ENCODE measurements at regions not wholly inside any gene's neighbourhood (a gene's known extent, or its start where the extent isn't known, plus 50 kb on each side); places are given as distances from the start of the nearest gene placed in this dataset.
"Not testable (repeated sequence)": the region's sequence is repeated elsewhere in the genome, so short reads cannot be mapped to it uniquely, and the experiment has no call there.

DNA sequence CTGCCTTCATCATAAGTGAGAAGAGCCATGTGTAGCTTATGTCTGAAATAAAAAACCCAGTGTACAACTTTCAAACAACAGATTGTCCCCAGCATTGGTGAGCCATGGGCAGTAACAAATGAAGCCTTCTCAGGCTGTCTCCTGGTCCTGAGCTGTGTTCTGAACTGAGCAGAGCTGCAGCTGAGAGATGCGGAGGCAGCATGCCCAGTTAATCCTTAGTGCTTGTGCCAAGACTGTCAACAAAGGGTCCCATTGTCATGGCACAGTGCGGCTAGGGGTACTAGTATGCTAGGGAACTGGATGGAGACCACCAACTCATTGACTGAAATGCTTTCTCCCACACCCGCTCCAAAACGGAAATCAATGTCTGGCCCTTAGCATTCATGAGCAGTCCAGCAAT lies 154.3 kb downstream of the RMST start:
- DNase-seq, result no peak

GRCh38 chr12:97628962-97629361 lies 166.4 kb downstream of the RMST start:
- no peak for DNase-seq

DNA sequence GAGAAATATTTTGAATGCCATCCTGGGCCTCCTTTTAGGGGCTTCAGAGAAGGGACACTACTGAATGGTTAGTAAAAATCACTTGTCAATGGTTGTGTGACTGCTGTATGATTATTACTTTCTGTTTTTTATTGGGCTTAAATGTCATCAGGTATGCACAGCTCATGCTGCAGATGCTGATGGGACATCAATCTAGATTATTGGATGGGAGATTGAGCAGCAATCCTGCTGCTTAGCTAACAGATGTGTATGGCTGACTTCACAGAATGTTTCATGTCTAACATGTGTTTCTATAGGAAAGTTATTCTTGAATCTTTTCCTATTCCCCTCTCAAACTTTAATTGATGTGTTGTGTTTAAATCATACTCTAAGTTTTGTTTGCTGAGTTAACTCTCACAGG lies 166.8 kb downstream of the RMST start:
- DNase-seq, result no peak

GRCh38 chr12:97630356-97630755 lies 167.8 kb downstream of the RMST start:
- DNase-seq, result no peak

DNA sequence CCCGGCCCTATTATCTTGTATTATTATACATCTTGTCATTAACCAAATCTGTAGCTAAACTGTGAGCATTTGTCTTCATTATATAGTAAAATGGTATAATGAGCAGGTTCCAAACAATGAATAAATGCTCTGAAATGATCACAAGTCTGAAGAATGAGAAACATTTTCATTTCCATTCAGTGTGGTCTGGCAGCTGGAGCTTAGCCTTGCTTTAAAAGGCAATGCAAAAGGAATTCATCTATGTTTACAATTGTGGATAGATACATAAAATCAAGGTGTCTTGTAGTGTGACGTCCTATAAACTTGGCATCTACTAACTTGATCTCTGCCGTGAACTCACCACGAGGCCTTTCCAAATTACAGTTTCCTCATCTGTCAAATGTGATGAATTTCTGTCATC lies 168.3 kb downstream of the RMST start:
- no peak for DNase-seq

- DNase-seq, result no peak
Observed at GRCh38 chr12:97637770-97638169, 175.2 kb downstream of the RMST start.

GRCh38 chr12:97638739-97639138 lies 176.1 kb downstream of the RMST start:
- DNase-seq, result no peak

DNA sequence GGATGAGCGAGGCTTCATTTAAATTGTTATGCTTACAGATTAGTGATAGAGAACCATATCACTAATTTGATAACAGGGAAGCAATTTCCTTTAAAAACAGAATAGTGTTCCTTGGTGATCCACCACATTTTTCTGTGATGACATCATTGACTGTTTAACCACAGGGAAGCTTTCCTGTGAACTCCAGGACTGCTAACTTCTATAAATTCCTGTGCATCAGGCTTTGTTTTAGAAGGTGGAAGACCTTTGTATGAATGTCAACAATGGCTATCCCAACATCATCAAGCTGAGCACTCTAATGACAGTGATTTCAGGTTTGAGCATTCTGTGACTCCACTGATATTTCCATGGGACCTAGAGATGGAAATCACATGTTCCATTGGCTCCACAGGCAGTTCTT lies 177.1 kb downstream of the RMST start:
- no peak for DNase-seq

GRCh38 chr12:97640826-97641225 lies 178.2 kb downstream of the RMST start:
- DNase-seq, result no peak

DNA sequence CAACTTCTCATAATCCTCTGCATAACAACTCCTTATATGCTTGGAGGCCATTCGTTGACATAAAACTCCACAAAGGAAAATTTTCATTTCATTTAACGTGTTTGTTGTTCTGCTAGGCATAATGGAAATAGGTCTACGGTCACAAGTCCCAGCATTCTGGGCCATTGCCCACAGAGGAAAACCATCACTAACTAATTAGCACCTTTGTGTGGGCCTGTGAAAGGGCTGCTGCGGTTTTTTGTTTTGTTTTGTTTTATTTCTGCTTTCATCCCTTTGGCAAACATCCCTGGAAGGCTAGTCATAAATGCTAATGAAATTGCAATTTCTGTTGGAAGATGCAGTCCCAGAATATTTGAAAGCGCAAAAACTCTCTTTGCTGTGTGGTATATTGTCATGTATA lies 180.3 kb downstream of the RMST start:
- DNase-seq, result no peak

- DNase-seq, result no peak
Observed at GRCh38 chr12:97643924-97644323, 181.3 kb downstream of the RMST start.

- DNase-seq, result no peak
Observed at GRCh38 chr12:97645726-97646125, 183.1 kb downstream of the RMST start.

DNA sequence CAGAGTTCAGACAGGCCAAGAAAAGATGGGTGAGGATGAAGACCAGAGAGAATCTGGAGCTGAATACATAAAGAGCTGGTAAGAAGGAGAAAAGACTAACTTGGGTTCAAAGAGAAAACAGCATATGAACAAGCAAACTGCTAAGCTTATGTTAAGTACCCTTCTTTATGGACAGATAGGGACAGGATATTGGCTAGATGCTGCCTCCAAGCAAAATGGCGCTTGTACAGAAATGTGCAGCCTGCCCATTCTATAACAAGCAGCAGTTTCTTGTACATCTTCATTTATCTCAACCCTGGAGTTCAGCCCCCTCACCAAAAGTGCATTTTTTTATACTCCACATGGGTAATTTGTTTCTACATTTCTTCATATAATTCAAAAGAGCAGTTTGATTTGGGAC lies 184.5 kb downstream of the RMST start:
- no peak for DNase-seq

DNA sequence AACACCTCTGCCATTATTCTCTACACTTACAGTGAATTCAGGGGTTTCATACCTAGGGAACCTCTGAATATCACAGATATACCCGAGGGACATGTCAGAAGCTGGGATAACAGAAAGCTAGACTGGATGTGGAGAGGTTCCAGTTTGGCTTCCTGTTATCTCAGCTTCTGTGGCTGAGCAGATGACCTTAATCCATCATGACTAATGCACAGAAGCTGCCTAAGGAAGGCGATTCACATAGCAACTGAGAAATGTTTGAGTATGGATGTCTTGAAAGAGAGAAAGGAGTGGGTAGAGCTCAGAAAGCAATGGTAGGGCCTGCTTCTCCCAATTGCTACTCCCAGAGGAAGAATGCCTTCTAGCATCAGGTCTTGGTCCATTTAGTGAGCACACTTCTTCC lies 187.6 kb downstream of the RMST start:
- no peak for DNase-seq

- DNase-seq, result not testable (repeated sequence)
Observed at GRCh38 chr12:97656548-97656947, 193.9 kb downstream of the RMST start.

DNA sequence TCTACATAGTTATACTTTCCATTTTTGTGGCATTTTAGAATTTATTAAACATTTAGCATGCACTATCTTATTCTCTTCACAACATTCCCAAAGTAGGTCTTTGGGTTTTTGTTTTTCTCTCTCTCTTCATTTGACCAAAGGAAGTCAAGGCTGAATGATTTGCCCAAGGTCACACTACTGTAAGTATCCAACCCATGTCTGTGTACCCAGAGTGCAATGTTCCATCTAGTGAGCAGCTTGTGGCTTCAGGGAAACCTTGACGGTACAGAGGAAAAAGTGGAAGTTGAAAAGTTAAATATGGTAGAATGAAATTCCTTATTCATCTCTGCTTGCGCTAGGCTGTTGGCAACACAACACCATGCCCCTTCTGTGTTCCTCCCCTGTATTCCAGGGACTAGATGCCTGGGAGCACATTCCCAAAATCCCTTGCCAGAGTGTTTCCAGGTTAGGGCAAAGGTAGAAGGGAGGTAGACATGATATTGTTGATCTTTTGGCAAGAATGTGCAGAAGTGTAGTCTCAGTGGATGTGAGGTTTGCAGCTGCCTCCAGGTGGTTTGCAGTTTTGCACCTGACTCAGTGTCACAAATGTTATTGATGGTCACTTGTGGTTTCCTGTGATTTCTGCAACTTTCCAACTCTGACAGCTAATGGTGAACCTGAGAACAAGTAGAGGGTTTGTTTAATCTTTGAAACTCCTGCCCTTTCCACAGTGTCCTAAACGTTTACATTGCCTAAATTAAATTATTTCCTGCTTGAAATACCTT lies 196.7 kb downstream of the RMST start:
- no peak for DNase-seq

- no peak for DNase-seq
Observed at GRCh38 chr12:97666263-97666662, 203.7 kb downstream of the RMST start.

- DNase-seq, result no peak
Observed at GRCh38 chr12:97672870-97673269, 210.3 kb downstream of the RMST start.

DNA sequence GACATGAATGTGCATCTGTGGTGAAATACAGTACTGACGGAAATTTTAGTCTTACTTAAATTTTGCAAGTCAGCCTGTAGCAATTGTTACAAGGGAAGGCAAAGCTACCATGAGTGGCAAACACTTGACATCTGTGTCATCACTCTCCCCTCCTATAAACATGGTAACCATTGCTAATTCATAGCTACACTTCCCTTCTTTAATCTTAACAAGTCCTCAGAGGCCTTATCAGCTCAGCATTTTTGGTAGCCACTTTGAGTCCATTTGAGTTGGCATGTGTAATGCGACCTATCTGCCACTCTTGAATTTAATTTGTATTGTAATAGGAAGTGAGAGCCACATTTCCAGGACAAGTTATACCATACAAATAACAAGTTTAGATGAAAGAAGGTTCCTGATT lies 218.1 kb downstream of the RMST start:
- DNase-seq, result no peak

- DNase-seq, result no peak
Observed at GRCh38 chr12:97681612-97682504, 219.3 kb downstream of the RMST start.

GRCh38 chr12:97685360-97685759 lies 222.8 kb downstream of the RMST start:
- DNase-seq, result no peak

GRCh38 chr12:97701901-97702300 lies 239.3 kb downstream of the RMST start:
- DNase-seq, result no peak

- DNase-seq, result no peak
Observed at GRCh38 chr12:97711392-97711791, 248.8 kb downstream of the RMST start.

DNA sequence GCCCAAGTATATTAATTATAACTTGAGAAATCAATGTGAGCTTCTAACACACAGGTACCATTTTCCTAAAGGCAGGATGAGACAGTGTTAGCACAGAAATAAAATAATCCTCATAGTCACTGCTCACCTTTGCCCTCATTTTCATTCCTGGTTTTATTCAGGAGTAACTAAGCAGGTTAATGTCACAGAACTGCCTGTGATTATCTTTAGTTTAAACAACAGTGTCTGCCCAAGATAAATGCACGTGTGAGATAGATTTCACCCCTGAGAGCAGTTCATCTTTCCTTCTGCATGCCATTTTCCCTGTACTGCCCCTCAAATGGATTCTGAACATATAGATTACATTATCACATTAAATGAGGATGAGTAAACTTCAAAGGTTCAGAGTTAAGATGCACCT lies 250.7 kb downstream of the RMST start:
- no peak for DNase-seq

Data from activated naive CD4-positive, alpha-beta T cell treated with anti-CD3 and anti-CD28 coated beads, Interleukin-2, amount 50 U/mL, for 16 hours (primary cell).